GM03348 (cell line): ENCODE measurements at regions not wholly inside any gene's neighbourhood (a gene's known extent, or its start where the extent isn't known, plus 50 kb on each side); places are given as distances from the start of the nearest gene placed in this dataset.

ENCODE experiments used
- DNase-seq: peaks from one replicate; pipeline ENCODE4 v3.0.0; 2012; ENCODE audit warnings: low spot score

DNA sequence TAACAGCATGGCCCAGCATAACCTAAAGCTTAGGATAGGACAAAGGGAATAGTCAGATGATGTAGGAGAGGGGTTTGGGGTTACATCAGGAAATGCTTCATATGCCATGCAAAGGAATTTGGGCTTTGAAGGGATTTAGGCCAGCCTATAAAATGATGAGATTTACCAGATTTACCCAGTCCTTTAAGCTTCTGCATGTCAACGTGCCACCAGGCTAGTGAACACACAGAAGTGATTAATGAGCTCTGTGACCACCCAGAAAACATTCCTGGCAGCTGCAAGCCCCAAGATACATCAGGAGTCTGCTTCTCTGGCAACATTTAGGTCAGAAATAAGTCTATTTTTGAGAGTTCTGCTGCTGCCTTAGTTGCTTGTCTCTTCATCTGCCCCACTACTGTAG lies 118.3 kb downstream of the LRIG3 start:
- no peak for DNase-seq

DNA sequence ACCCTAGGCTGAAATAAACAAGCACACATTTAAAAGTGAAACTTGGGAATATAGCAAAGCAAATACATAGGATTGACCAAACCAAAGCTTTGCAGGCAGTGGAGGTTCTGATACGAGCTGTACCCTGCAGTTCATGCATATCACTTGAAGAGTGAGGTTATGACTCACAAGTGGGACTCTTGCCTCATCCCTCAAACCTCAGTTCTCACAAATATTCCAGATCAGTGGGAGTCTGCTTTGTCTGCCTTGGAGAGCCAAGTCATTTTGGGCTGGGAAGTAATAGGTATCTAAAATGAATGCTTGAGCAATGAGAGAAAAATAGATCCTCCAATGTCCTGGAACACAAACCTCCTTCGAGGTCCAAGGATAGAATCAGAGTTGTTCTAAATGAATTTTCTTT lies 116.4 kb downstream of the LRIG3 start:
- peak; percentile 68 for DNase-seq

DNA sequence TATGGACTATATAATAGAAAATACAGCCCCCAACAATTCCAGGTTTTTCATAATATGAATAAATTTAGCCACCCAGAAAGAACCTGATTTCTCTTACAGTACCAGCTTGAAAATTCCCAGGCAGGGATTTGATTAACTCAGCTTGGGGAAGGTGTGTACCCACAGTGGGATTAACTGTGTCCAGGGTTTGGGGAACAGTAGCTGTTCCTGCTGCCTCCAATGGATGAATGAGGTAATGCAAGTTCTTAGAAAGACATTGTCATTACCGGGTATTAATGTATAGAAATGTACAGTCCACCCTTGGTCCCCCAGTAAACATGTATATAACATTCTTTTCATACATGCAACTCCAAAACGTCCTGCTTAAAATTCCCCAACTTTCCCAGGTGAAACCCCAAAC lies 115.6 kb downstream of the LRIG3 start:
- DNase-seq: no peak

DNA sequence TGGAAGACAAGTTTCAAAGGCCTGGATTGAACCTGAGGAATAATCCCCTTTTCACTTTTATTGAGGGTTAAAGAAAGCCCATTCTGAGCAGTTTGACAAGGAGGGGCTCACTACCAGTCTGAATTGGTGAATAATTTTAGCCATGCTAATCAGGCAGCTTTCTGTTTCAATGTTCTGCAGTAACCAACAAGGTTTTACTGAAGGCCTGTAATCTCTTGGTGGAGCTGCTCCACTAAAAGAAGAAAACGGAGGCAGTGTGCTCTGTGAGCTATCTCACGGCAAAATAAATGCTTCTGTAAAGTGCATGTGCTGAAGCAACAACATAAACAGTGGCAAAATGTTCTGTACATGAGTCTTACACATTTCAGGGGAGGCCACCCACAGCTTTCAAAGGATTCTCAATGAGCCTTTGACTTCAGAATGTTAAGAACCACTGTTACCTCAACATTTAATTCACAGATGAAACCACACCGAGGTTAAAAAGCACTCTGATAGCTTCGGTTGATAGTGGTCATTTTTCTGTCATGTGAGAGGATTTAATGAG lies 111.2 kb downstream of the LRIG3 start:
- DNase-seq: no peak

DNA sequence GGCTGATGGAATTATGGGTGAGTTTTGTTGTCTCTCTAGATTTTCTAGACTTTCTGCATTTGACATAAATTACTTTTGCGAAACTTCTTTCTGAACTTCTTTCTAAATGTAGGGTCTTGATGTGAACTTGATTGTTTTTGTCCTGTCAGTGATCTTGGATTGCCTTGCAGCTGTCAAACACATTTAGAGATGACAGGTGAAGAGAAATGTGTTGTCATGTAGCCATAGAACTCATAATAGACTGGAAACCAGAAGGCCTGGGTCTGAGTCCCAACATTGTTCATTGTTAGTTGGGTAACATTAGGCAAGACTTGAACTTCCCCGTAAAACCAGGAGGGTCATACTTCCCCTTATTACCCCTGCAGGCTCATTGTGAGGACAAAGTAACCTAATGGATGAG lies 109.0 kb downstream of the LRIG3 start:
- no peak for DNase-seq

DNA sequence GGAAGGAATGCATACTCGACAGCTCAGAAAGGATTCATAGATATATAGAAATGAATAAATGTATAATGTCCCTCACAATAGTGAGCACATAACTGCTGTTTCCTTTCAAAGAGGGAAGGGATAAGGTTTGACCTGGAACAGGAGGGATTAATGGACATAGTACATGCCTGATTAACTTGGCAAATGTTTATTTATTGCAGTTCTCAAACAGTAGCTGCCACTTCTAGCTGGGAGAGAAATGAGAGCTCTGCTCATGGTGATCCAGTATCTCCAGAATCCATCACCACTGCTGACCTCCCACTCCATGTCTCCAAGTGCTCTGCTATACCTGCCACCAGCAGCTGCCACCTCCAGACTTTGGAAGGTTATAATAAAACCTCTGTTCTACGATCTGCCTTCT lies 108.1 kb downstream of the LRIG3 start:
- DNase-seq: no peak

DNA sequence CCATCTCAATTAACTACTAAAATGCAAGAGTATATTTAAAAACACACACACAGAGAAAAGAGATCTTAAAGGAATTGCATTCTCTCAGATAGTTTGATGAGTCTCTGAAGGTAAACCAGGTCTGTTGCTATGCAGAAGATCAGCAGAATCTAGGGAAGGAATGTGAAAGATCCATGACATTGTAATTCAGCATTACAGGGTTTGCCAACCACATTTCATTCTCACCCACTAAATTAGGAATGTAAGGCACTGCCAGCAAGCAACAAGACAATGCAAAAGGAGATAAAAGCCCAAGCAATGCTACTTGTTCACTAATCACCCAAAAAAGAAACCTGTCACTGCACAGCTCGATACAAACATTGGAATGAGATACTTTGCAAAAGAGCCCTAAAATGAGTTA lies 106.3 kb downstream of the LRIG3 start:
- peak; percentile 50 for DNase-seq

DNA sequence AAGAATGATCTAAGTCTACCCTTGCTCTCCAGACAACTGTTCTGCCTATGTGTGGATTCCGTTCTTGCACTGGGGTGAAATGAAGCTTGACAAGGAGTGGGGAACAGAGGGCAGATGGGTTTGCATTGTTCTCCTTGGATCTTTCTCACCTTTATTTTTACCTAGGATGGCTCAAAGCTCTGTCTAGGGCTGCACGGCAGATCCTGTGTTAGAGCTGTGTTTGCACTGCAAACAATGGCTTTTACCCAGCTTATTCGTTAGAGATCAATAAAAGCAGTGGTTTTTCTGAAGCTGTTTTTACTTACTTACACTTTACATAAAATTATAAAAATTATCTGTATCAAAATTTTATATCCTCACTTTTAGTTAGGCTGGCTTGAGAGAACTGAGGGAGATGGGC lies 105.1 kb downstream of the LRIG3 start:
- DNase-seq: no peak

DNA sequence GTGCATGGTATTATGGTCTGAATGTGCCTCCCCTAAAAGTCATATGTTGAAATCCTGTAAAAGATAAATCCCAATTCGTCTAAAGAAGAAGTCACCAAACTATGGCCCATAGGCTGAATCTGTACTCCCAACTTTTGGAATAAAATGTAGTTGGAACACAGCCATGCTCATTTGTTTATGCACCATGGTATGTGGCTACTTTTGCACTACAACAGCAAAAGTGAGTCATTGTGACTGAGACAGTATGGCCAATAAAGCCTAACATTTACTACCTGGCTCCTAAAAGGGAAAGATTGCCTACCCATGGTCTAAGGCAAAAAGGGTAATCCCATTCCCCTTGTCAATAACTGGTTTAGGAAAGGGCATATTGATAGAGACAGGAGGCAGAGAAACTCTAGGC lies 101.8 kb downstream of the LRIG3 start:
- DNase-seq: no peak

DNA sequence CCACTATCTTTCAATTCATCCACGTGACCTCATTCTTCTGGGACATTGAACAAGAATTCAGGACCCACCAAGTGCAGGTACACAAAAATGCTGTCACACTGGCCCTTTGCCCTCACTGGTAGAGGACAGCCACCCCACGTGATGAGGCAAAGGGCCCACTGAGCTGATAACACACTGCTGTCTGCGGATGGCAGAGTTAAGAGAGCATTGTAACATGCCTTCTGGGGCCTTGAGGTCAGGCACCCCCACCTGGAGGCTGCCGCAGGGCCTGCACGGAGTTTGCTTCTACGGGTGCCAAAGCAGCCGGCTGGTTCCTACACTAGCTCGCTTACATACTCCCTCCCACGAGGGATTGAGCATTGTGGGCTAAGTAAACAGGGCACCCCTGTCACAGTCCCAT lies 101.0 kb downstream of the LRIG3 start:
- DNase-seq: no peak

DNA sequence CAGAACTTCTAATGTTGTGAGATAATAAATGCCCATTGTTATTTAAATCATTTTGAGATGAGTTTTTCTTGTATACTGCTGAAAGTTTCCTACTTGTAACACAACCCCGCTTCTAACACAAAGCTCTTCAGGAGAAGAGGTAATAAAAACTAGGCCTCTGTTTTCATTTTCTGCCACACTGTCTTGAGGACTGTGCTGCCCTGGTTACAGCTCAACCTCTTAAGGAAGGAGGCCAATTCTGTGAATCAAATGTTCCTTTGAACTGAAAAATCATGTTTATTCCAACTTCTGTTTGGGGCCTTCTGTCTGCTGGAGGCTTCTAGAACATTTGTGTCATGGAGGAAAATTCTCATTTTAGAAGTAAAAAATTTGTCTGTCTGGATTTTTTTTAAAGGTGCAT lies 100.3 kb downstream of the LRIG3 start:
- no peak for DNase-seq
